ENCODE measurements at regions not wholly inside any gene's neighbourhood (a gene's known extent, or its start where the extent isn't known, plus 50 kb on each side); places are given as distances from the start of the nearest gene placed in this dataset.

- TF ChIP-seq ZNF274 (IDR thresholded peaks at IDR 0.05; ENCODE audit: low read depth, low read length) = no peak
- no peak for TF ChIP-seq SUZ12 (IDR thresholded peaks at IDR 0.05; ENCODE audit: extremely low read depth, insufficient read depth, insufficient read length)
- no peak for TF ChIP-seq YY1 (IDR thresholded peaks at IDR 0.05; ENCODE audit: insufficient read depth, insufficient read length)
Observed at GRCh38 chr7:114802632-114803031, 119.3 kb upstream of the MDFIC start.

Measured in NT2/D1 (cell line).